OCI-LY1 (cell line): ENCODE measurements at regions not wholly inside any gene's neighbourhood (a gene's known extent, or its start where the extent isn't known, plus 50 kb on each side); places are given as distances from the start of the nearest gene placed in this dataset.

Source experiments
- H2AFZ ChIP-seq: fragments of 200-600 bp; sonication (generic), shearing (Covaris generic); 2 replicates; pipeline ENCODE4 v1.6.0; 2014; ENCODE audit warnings: antibody characterized with exemption, mild to moderate bottlenecking, low read length
- H3F3A ChIP-seq: fragments of 200-600 bp; sonication (generic), shearing (Covaris generic); 2 replicates; pipeline ENCODE4 v1.6.0; 2014; ENCODE audit warnings: mild to moderate bottlenecking, antibody characterized with exemption, low read length, moderate library complexity; ENCODE audit not compliant: insufficient read depth
- H3K27ac ChIP-seq: fragments of 200-600 bp; sonication (generic); 2 replicates; pipeline ENCODE4 v1.5.1; 2014; ENCODE audit warnings: low read length, mixed run types, mild to moderate bottlenecking, low read depth; ENCODE audit not compliant: poor library complexity, severe bottlenecking
- H3K27me3 ChIP-seq: fragments of 200-600 bp; sonication (generic); 2 replicates; pipeline ENCODE4 v1.6.0; 2014; ENCODE audit warnings: antibody characterized with exemption, mild to moderate bottlenecking, low read length, moderate library complexity; ENCODE audit not compliant: insufficient read depth
- H3K36me3 ChIP-seq: fragments of 200-600 bp; sonication (generic); 2 replicates; pipeline ENCODE4 v1.6.1; 2014; ENCODE audit warnings: mild to moderate bottlenecking, antibody characterized with exemption, low read length, moderate library complexity, mixed read lengths; ENCODE audit not compliant: insufficient read depth
- H3K4me1 ChIP-seq: fragments of 200-600 bp; sonication (generic); 2 replicates; pipeline ENCODE4 v1.5.1; 2014; ENCODE audit warnings: mild to moderate bottlenecking, low read length, moderate library complexity; ENCODE audit not compliant: insufficient read depth, severe bottlenecking
- H3K4me2 ChIP-seq: fragments of 200-600 bp; sonication (generic), shearing (Covaris generic); 2 replicates; pipeline ENCODE4 v1.6.1; 2014; ENCODE audit warnings: low read length
- H3K4me3 ChIP-seq: fragments of 200-600 bp; sonication (generic); 2 replicates; pipeline ENCODE4 v1.5.1; 2014; ENCODE audit warnings: low read length, low read depth, mild to moderate bottlenecking, mixed read lengths; ENCODE audit not compliant: poor library complexity, severe bottlenecking
- H3K79me2 ChIP-seq: fragments of 200-600 bp; shearing (Covaris generic); 2 replicates; pipeline ENCODE4 v1.6.1; 2016; ENCODE audit warnings: mixed run types, low read length, mixed read lengths; ENCODE audit not compliant: insufficient read depth
- H3K9ac ChIP-seq: fragments of 200-600 bp; sonication (generic), shearing (Covaris generic); 2 replicates; pipeline ENCODE4 v1.6.1; 2014; ENCODE audit warnings: mild to moderate bottlenecking, low read length, mixed read lengths
- H3K9me2 ChIP-seq: fragments of 200-600 bp; sonication (generic), shearing (Covaris generic); 2 replicates; pipeline ENCODE4 v1.6.1; 2014; ENCODE audit warnings: low read depth, mild to moderate bottlenecking, low read length, mixed read lengths
- H3K9me3 ChIP-seq: fragments of 200-600 bp; shearing (Covaris generic); 2 replicates; pipeline ENCODE4 v1.6.1; 2014; ENCODE audit warnings: low read length, mixed read lengths
- H4K20me1 ChIP-seq: fragments of 200-600 bp; sonication (generic), shearing (Covaris generic); 2 replicates; pipeline ENCODE4 v1.6.0; 2016; ENCODE audit warnings: mild to moderate bottlenecking, low read length; ENCODE audit not compliant: insufficient read depth
- EZH2 ChIP-seq: fragments of 200-600 bp; sonication (generic), shearing (Covaris generic); IDR thresholded peaks from 2 replicates; pipeline ENCODE4 v1.8.0; 2017; ENCODE audit warnings: borderline replicate concordance, mixed run types, mild to moderate bottlenecking, antibody characterized with exemption, low read length, moderate library complexity, mixed read lengths
- TF ChIP-seq, protein P1 (sequence below): fragments of 200-600 bp; sonication (generic), shearing (Covaris generic); IDR thresholded peaks from 2 replicates; pipeline ENCODE4 v1.5.1; 2017; ENCODE audit warnings: mild to moderate bottlenecking, antibody characterized with exemption, low read length, moderate library complexity, mixed read lengths

DNA sequence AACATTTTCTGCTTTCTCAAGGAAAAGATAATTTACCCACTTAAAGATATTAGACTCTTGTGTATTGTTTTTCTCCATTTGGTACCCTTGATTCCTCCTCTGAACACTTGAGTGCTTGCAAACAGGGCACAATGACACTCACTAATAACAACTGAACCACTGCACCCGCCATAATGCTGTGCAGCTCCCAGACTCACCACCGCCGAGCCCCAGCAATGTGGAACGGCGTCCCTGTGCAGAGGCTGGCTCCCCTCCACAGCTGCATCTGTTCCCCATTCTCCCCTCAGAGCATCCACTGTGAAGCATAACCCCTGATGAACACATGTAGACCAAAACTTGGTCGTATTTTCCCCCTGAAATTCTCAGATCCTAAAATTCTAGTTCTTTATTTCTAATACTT lies 276.2 kb upstream of the PLSCR5 start:
- TF ChIP-seq, protein P1, sequence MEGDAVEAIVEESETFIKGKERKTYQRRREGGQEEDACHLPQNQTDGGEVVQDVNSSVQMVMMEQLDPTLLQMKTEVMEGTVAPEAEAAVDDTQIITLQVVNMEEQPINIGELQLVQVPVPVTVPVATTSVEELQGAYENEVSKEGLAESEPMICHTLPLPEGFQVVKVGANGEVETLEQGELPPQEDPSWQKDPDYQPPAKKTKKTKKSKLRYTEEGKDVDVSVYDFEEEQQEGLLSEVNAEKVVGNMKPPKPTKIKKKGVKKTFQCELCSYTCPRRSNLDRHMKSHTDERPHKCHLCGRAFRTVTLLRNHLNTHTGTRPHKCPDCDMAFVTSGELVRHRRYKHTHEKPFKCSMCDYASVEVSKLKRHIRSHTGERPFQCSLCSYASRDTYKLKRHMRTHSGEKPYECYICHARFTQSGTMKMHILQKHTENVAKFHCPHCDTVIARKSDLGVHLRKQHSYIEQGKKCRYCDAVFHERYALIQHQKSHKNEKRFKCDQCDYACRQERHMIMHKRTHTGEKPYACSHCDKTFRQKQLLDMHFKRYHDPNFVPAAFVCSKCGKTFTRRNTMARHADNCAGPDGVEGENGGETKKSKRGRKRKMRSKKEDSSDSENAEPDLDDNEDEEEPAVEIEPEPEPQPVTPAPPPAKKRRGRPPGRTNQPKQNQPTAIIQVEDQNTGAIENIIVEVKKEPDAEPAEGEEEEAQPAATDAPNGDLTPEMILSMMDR, result no peak
- TF ChIP-seq EZH2, result no peak
- H2AFZ ChIP-seq, result no peak overlapping the region

DNA sequence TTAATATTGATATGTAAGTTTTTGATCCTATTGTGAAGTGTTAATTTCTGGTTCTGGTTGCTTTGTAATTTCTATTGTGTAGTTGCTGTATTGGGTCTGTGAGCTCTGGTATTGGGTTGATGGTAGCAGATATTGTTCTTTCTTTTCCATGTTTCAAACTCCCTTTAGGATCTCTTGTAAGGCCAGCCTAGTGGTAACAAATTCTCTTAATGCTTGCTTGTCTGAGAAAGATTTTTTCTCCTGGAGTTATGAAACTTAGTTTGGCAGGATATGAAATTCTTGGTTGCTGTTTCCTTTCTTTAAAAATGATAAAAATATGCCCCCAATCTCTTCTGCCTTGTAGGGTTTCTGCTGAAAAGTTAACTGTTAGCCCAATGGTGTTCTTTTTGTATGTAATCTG lies 268.6 kb upstream of the PLSCR5 start:
- H3K27ac ChIP-seq, result no peak overlapping the region

More for the DNA sequence above, 276.2 kb upstream of the PLSCR5 start:
- H3K27me3 ChIP-seq, result no peaks in the 10 kb centered on the region
- no peak overlapping the region for H3K4me3 ChIP-seq
- no peak overlapping the region for H3K27ac ChIP-seq
- no peaks in the 10 kb centered on the region for H3K79me2 ChIP-seq
- no peaks in the 10 kb centered on the region for H3F3A ChIP-seq
- no peak overlapping the region for H3K4me2 ChIP-seq
- H3K9me3 ChIP-seq, result no peaks in the 10 kb centered on the region
- H3K36me3 ChIP-seq, result no peaks in the 10 kb centered on the region
- no peak overlapping the region for H3K9ac ChIP-seq
- H3K9me2 ChIP-seq, result no peaks in the 10 kb centered on the region
- H4K20me1 ChIP-seq, result no peaks in the 10 kb centered on the region
- H3K4me1 ChIP-seq, result no peaks in the 10 kb centered on the region

DNA sequence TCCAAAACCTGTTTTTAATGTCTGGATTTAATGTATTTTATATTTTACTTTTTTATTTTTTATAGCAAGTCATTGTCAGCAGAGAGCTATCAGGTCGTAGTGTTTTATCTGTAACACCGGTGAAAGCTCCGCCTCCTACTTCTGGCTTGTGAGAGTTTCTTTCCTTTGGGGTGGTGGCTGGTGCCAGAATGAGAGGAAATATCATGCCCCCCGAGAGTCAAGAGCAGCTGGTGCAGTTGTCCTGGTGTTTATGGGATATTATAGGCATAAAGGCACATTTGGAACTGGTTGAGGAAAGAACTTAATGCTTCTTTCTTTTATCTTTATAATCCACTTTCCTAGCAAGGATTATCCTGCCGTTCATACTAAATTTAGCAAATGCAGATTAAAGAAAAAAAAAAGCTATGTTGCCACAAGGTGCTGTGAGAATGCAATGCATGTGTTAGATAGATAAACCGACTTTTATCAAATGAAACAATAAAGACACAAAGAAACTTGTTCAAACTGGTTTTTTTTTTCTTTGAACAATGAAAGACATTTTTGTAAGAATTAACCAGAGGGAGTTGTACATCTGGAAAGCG lies 260.1 kb upstream of the PLSCR5 start:
- H3K27me3 ChIP-seq, result no peaks in the 10 kb centered on the region

More for the DNA sequence above, 268.6 kb upstream of the PLSCR5 start:
- no peaks in the 10 kb centered on the region for H3K9me3 ChIP-seq
- no peaks in the 10 kb centered on the region for H3K36me3 ChIP-seq
- no peak overlapping the region for H3K4me2 ChIP-seq
- no peak for TF ChIP-seq EZH2
- TF ChIP-seq, protein P1, result no peak
- H4K20me1 ChIP-seq, result no peaks in the 10 kb centered on the region
- no peaks in the 10 kb centered on the region for H3F3A ChIP-seq
- H3K79me2 ChIP-seq, result no peaks in the 10 kb centered on the region
- no peak overlapping the region for H2AFZ ChIP-seq
- no peak overlapping the region for H3K9ac ChIP-seq
- H3K27me3 ChIP-seq, result no peaks in the 10 kb centered on the region
- no peaks in the 10 kb centered on the region for H3K9me2 ChIP-seq
- H3K4me1 ChIP-seq, result no peaks in the 10 kb centered on the region
- H3K4me3 ChIP-seq, result no peak overlapping the region

More for the DNA sequence above, 260.1 kb upstream of the PLSCR5 start:
- no peaks in the 10 kb centered on the region for H3K36me3 ChIP-seq
- H3K27ac ChIP-seq, result no peak overlapping the region
- no peaks in the 10 kb centered on the region for H3K79me2 ChIP-seq
- TF ChIP-seq, protein P1, result no peak
- no peaks in the 10 kb centered on the region for H3F3A ChIP-seq
- H3K9ac ChIP-seq, result no peak overlapping the region
- H3K9me2 ChIP-seq, result no peaks in the 10 kb centered on the region
- no peak overlapping the region for H2AFZ ChIP-seq
- H3K4me1 ChIP-seq, result no peaks in the 10 kb centered on the region
- no peaks in the 10 kb centered on the region for H3K9me3 ChIP-seq
- H3K4me3 ChIP-seq, result no peak overlapping the region
- no peak overlapping the region for H3K4me2 ChIP-seq
- H4K20me1 ChIP-seq, result no peaks in the 10 kb centered on the region
